Epithelial cell of proximal tubule (primary cell): ENCODE measurements at regions not wholly inside any gene's neighbourhood (a gene's known extent, or its start where the extent isn't known, plus 50 kb on each side); places are given as distances from the start of the nearest gene placed in this dataset.
A peak's percentile ranks its signal among the peaks of the same experiment; 100 is the strongest.

Experiments
- DNase-seq: peaks from one replicate; pipeline ENCODE4 v3.0.0-alpha.2; 2011; ENCODE audit warnings: low read depth
- H3K4me3 ChIP-seq: 2 replicates; pipeline ENCODE4 v1.5.1; 2011; ENCODE audit warnings: low read depth, mild to moderate bottlenecking, low read length
- TF ChIP-seq, protein P1 (sequence below): conservative IDR thresholded peaks from 2 replicates; pipeline ENCODE4 v1.5.1; 2012; ENCODE audit warnings: low read depth, mild to moderate bottlenecking, low read length

DNA sequence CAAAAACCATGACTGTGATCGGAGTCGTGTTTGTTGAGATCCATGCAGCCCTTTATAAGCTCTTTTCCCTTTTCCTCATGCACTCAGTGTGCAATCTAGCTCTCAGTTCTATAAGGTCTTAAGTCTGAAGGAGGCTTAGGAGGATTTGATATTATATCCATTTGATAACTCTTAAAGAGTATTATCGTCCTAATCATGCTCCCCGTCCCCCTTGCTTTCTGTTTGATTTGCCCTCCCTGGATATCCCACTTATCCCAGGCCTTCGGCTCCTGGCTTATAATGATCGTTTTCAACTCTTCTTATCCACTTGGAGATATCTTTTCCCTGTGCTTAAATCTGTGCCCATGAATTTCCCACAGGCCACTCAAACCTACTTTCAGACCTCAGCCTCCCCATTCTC is 1917.7 kb upstream of the PIK3C3 start:
- TF ChIP-seq, protein P1, sequence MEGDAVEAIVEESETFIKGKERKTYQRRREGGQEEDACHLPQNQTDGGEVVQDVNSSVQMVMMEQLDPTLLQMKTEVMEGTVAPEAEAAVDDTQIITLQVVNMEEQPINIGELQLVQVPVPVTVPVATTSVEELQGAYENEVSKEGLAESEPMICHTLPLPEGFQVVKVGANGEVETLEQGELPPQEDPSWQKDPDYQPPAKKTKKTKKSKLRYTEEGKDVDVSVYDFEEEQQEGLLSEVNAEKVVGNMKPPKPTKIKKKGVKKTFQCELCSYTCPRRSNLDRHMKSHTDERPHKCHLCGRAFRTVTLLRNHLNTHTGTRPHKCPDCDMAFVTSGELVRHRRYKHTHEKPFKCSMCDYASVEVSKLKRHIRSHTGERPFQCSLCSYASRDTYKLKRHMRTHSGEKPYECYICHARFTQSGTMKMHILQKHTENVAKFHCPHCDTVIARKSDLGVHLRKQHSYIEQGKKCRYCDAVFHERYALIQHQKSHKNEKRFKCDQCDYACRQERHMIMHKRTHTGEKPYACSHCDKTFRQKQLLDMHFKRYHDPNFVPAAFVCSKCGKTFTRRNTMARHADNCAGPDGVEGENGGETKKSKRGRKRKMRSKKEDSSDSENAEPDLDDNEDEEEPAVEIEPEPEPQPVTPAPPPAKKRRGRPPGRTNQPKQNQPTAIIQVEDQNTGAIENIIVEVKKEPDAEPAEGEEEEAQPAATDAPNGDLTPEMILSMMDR: no peak
- no peak for DNase-seq
- H3K4me3 ChIP-seq: no peak overlapping the region

DNA sequence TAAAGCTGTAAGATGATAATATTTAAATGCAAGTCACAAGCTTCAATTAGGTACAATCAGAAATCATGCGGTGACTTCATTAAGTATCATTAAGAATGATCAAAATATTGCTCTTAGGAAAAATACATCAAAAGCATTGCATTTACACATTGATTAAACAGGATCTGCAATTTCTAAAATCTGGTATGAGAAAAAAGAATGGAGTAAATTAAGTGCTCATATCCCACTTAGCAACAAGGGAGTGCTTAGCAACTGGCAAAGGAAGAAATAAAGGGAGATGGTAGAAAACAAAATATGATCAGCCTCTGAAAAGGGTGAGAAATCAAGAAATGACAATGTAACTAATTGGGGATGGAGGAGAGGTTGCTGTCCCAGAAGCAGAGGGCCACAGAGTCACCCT is 1918.2 kb upstream of the PIK3C3 start:
- H3K4me3 ChIP-seq: no peak overlapping the region
- TF ChIP-seq, protein P1: no peak
- no peak for DNase-seq

DNA sequence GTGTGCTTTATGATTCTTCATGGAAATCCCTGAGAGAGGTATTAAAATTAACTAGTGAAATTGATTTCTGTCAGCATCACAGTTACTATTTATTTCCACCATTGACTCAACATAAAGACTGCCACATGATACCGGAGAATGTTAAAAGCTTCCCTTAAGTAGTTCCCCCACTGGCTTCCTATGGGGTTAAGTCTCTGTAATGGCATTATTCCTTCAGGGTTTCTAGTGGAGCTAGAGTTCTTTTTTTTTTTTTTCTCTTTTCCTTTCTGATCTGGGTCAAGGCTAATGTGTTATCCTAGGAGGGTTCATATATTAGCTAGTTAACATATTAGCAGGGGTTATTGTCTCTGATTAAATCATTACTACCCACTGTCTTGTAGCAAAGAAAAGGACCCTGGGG is 1919.1 kb upstream of the PIK3C3 start:
- TF ChIP-seq, protein P1: no peak
- no peak overlapping the region for H3K4me3 ChIP-seq
- no peak for DNase-seq

DNA sequence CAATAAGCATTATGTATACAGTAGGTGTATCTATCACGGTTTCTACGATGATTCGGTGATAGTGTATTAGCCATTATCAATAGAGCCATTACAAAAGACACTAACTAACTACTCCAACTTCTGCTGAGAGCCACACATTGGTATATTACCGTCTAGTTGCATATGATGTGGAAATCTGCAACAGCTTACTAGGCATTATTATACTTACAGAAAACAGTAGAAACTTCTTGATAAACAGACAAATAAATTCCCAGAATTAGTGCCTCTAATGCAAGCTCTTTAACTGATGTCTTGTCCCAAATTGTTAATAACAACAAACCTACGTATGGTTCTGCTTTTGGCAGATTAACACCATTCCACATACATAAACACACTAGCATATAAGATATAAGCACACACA is 1923.0 kb upstream of the PIK3C3 start:
- TF ChIP-seq, protein P1: no peak
- H3K4me3 ChIP-seq: no peak overlapping the region
- DNase-seq: no peak

DNA sequence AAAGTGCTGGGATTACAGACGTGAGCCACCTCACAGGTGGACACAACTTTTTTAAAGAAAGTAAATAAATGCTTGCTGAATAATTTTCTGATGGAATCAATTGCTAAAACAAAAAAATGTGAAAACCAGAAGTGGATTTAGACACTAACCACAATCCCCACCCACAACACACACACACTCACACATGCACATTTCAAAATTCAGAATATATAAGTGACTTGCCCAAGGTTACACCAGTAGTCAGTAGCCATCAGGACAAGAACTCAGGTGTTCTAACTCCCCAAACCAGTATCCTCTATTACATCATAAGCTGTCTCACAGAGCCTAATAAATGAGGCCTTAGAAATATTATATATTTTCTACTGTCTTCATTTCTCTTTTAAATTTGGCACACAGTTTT is 1923.6 kb upstream of the PIK3C3 start:
- TF ChIP-seq, protein P1: no peak
- no peak for DNase-seq

DNA sequence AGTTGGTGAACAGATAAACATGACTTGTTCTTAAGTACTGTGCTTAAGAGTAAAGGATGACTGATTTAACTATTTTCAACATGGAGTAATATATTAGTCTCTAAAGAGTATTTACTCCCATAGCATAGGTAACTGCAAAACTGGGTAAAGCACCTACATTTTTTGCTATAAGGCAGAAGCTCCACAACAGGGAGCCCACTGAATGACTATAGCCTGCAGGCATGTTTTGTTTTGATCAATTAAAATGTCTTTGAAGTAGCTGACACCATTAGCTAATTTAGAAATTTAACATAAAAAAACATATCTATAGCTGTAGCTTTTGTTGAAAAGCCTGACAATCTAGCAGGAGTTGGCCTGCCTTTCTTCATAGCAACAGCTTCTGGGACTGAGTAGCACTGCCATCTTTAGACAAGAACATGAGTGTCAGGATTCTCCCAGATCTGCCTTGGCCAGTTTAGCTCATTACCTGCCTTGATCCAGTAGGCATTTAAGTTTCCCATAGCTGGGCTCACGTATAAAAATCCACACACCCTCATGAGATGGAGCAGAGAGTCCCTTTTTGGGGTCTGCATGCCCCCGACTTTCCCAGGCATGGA is 1935.1 kb upstream of the PIK3C3 start:
- no peak for DNase-seq
- TF ChIP-seq, protein P1: peak; percentile 5
- H3K4me3 ChIP-seq: no peak overlapping the region

More for the DNA sequence above, 1923.6 kb upstream of the PIK3C3 start:
- H3K4me3 ChIP-seq: no peak overlapping the region

DNA sequence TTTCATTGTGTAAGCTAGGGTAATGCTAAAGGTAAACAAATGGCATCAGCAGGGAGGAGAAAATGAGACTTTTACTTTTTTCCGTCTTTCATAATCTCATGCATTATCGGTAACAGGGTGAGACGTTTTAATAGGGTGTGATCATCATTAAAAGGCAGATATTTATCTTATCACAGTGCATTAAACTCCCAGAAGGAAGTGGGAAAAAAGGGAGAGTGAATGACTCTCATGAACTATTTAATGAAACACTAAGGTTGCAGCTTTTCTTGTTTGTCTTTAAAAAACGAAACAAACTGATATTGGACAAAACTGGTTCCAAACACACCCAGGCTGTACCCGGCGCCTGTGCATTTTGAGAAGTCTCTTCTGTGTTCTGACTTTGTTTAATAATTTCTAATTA is 1936.8 kb upstream of the PIK3C3 start:
- TF ChIP-seq, protein P1: no peak
- no peak for DNase-seq
- H3K4me3 ChIP-seq: no peak overlapping the region
